ENCODE measurements at regions not wholly inside any gene's neighbourhood (a gene's known extent, or its start where the extent isn't known, plus 50 kb on each side); places are given as distances from the start of the nearest gene placed in this dataset.

GRCh38 chr14:98555440-98555839 lies 716.6 kb downstream of the BCL11B start:
- DNase-seq (ENCODE audit: low spot score) = no peak
- no peaks in the 10 kb centered on the region for H3K36me3 Mint-ChIP-seq
- H3K27me3 Mint-ChIP-seq = peaks cover 8 to 21% of the 10 kb centered on the region in 2 donors
- H3K9me3 Mint-ChIP-seq = no peaks in the 10 kb centered on the region
- no peak overlapping the region for H3K4me3 Mint-ChIP-seq
- no peaks in the 10 kb centered on the region for H3K4me1 Mint-ChIP-seq (ENCODE audit: low read depth in 2 of 2)
- H3K27ac Mint-ChIP-seq = no peak overlapping the region
- no peak for ATAC-seq

- Mint-ChIP-seq H3K4me3 (no peak overlapping the region), H3K27ac (no peak overlapping the region), H3K36me3 (no peaks in the 10 kb centered on the region), H3K27me3 (peaks cover 29 to 38% of the 10 kb centered on the region in 2 donors), H3K4me1 (ENCODE audit: low read depth in 2 of 2) (no peaks in the 10 kb centered on the region), H3K9me3 (no peaks in the 10 kb centered on the region)
- ATAC-seq (no peak), DNase-seq (ENCODE audit: low spot score) (no peak)
Measured at GRCh38 chr14:98564006-98564405, 708.0 kb downstream of the BCL11B start.

GRCh38 chr14:98564541-98564940 lies 707.5 kb downstream of the BCL11B start:
- ATAC-seq (no peak), DNase-seq (ENCODE audit: low spot score) (no peak)
- H3K4me3 Mint-ChIP-seq = no peak overlapping the region
- H3K36me3 Mint-ChIP-seq = no peaks in the 10 kb centered on the region
- no peaks in the 10 kb centered on the region for H3K4me1 Mint-ChIP-seq (ENCODE audit: low read depth in 2 of 2)
- no peak overlapping the region for H3K27ac Mint-ChIP-seq
- no peaks in the 10 kb centered on the region for H3K9me3 Mint-ChIP-seq
- peaks cover 30 to 38% of the 10 kb centered on the region in 2 donors for H3K27me3 Mint-ChIP-seq

- H3K27ac Mint-ChIP-seq = no peak overlapping the region
- H3K9me3 Mint-ChIP-seq = no peaks in the 10 kb centered on the region
- ATAC-seq = no peak
- DNase-seq (ENCODE audit: low spot score) = no peak
- no peaks in the 10 kb centered on the region for H3K4me1 Mint-ChIP-seq (ENCODE audit: low read depth in 2 of 2)
- no peak overlapping the region for H3K4me3 Mint-ChIP-seq
- peaks cover 25 to 30% of the 10 kb centered on the region in 2 donors for H3K27me3 Mint-ChIP-seq
- H3K36me3 Mint-ChIP-seq = no peaks in the 10 kb centered on the region
Measured at GRCh38 chr14:98571104-98571503, 700.9 kb downstream of the BCL11B start.

GRCh38 chr14:98573082-98573481 lies 698.9 kb downstream of the BCL11B start:
- no peaks in the 10 kb centered on the region for H3K36me3 Mint-ChIP-seq
- no peaks in the 10 kb centered on the region for H3K9me3 Mint-ChIP-seq
- H3K4me3 Mint-ChIP-seq = no peak overlapping the region
- peaks cover 22 to 26% of the 10 kb centered on the region in 2 donors for H3K27me3 Mint-ChIP-seq
- no peaks in the 10 kb centered on the region for H3K4me1 Mint-ChIP-seq (ENCODE audit: low read depth in 2 of 2)
- DNase-seq (ENCODE audit: low spot score) (no peak), ATAC-seq (no peak)
- H3K27ac Mint-ChIP-seq = no peak overlapping the region

- H3K36me3 Mint-ChIP-seq = no peaks in the 10 kb centered on the region
Measured at GRCh38 chr14:98576463-98576862, 695.5 kb downstream of the BCL11B start.

GRCh38 chr14:98578204-98578603 lies 693.8 kb downstream of the BCL11B start:
- ATAC-seq = no peak
- Mint-ChIP-seq H3K36me3 (no peaks in the 10 kb centered on the region), H3K9me3 (peaks cover 3% of the 10 kb centered on the region), H3K27ac (no peak overlapping the region), H3K27me3 (peaks cover 27 to 39% of the 10 kb centered on the region in 2 donors), H3K4me3 (no peak overlapping the region), H3K4me1 (ENCODE audit: low read depth in 2 of 2) (no peaks in the 10 kb centered on the region)
- no peak for DNase-seq (ENCODE audit: low spot score)

More at GRCh38 chr14:98576463-98576862, 695.5 kb downstream of the BCL11B start:
- DNase-seq (ENCODE audit: low spot score) = no peak
- Mint-ChIP-seq H3K9me3 (no peaks in the 10 kb centered on the region), H3K27ac (no peak overlapping the region), H3K27me3 (peaks cover 21 to 30% of the 10 kb centered on the region in 2 donors), H3K4me1 (ENCODE audit: low read depth in 2 of 2) (no peaks in the 10 kb centered on the region), H3K4me3 (no peak overlapping the region)
- no peak for ATAC-seq

- ATAC-seq (no peak), DNase-seq (ENCODE audit: low spot score) (no peak)
- H3K9me3 Mint-ChIP-seq = peaks cover 4% of the 10 kb centered on the region
- H3K27ac Mint-ChIP-seq = no peak overlapping the region
- H3K4me1 Mint-ChIP-seq (ENCODE audit: low read depth in 2 of 2) = no peaks in the 10 kb centered on the region
- peaks cover 30 to 42% of the 10 kb centered on the region in 2 donors for H3K27me3 Mint-ChIP-seq
- H3K4me3 Mint-ChIP-seq = no peak overlapping the region
- H3K36me3 Mint-ChIP-seq = no peaks in the 10 kb centered on the region
Measured at GRCh38 chr14:98579140-98579539, 692.9 kb downstream of the BCL11B start.

- Mint-ChIP-seq H3K27ac (no peak overlapping the region), H3K4me3 (no peak overlapping the region), H3K36me3 (no peaks in the 10 kb centered on the region), H3K27me3 (peaks cover 23 to 33% of the 10 kb centered on the region in 2 donors), H3K4me1 (ENCODE audit: low read depth in 2 of 2) (no peaks in the 10 kb centered on the region), H3K9me3 (peaks cover 4% of the 10 kb centered on the region)
- ATAC-seq (no peak), DNase-seq (ENCODE audit: low spot score) (no peak)
Measured at GRCh38 chr14:98580131-98580678, 691.8 kb downstream of the BCL11B start.

GRCh38 chr14:98582276-98582675 lies 689.7 kb downstream of the BCL11B start:
- DNase-seq (ENCODE audit: low spot score) = no peak
- H3K27me3 Mint-ChIP-seq = peaks cover 19 to 33% of the 10 kb centered on the region in 2 donors

GRCh38 chr14:98591161-98591560 lies 680.8 kb downstream of the BCL11B start:
- H3K27me3 Mint-ChIP-seq = peaks cover 2 to 8% of the 10 kb centered on the region in 2 donors
- DNase-seq (ENCODE audit: low spot score) = no peak
- H3K4me1 Mint-ChIP-seq (ENCODE audit: low read depth in 2 of 2) = no peaks in the 10 kb centered on the region
- H3K27ac Mint-ChIP-seq = no peak overlapping the region
- no peak for ATAC-seq
- H3K4me3 Mint-ChIP-seq = no peak overlapping the region
- no peaks in the 10 kb centered on the region for H3K9me3 Mint-ChIP-seq
- no peaks in the 10 kb centered on the region for H3K36me3 Mint-ChIP-seq

More at GRCh38 chr14:98582276-98582675, 689.7 kb downstream of the BCL11B start:
- no peaks in the 10 kb centered on the region for H3K36me3 Mint-ChIP-seq
- H3K9me3 Mint-ChIP-seq = peaks cover 4% of the 10 kb centered on the region
- ATAC-seq = no peak
- no peaks in the 10 kb centered on the region for H3K4me1 Mint-ChIP-seq (ENCODE audit: low read depth in 2 of 2)
- H3K27ac Mint-ChIP-seq = no peak overlapping the region
- H3K4me3 Mint-ChIP-seq = no peak overlapping the region

- Mint-ChIP-seq H3K9me3 (peaks cover 5% of the 10 kb centered on the region), H3K36me3 (peaks cover 7% of the 10 kb centered on the region), H3K4me1 (ENCODE audit: low read depth in 2 of 2) (no peaks in the 10 kb centered on the region), H3K4me3 (no peak overlapping the region), H3K27me3 (peaks cover 5 to 8% of the 10 kb centered on the region in 2 donors), H3K27ac (no peak overlapping the region)
- no peak for ATAC-seq
- no peak for DNase-seq (ENCODE audit: low spot score)
Measured at GRCh38 chr14:98592611-98593170, 679.3 kb downstream of the BCL11B start.

- Mint-ChIP-seq H3K4me3 (no peak overlapping the region), H3K4me1 (ENCODE audit: low read depth in 2 of 2) (no peaks in the 10 kb centered on the region), H3K27me3 (peaks cover 5 to 8% of the 10 kb centered on the region in 2 donors), H3K36me3 (peaks cover 7% of the 10 kb centered on the region), H3K9me3 (peaks cover 5% of the 10 kb centered on the region), H3K27ac (no peak overlapping the region)
- DNase-seq (ENCODE audit: low spot score) (no peak), ATAC-seq (no peak)
Measured at GRCh38 chr14:98593361-98593761, 678.6 kb downstream of the BCL11B start.

GRCh38 chr14:98594156-98594555 lies 677.8 kb downstream of the BCL11B start:
- Mint-ChIP-seq H3K27ac (no peak overlapping the region), H3K4me1 (ENCODE audit: low read depth in 2 of 2) (no peaks in the 10 kb centered on the region), H3K36me3 (peaks cover 7% of the 10 kb centered on the region), H3K27me3 (peaks cover 4% of the 10 kb centered on the region in 2 donors), H3K9me3 (peaks cover 5% of the 10 kb centered on the region), H3K4me3 (no peak overlapping the region)
- DNase-seq (ENCODE audit: low spot score) (no peak), ATAC-seq (no peak)

GRCh38 chr14:98598576-98598975 lies 673.4 kb downstream of the BCL11B start:
- Mint-ChIP-seq H3K4me3 (no peak overlapping the region), H3K36me3 (peaks cover 7% of the 10 kb centered on the region), H3K27ac (no peak overlapping the region), H3K9me3 (peaks cover 5% of the 10 kb centered on the region), H3K4me1 (ENCODE audit: low read depth in 2 of 2) (no peaks in the 10 kb centered on the region), H3K27me3 (peaks cover 8 to 12% of the 10 kb centered on the region in 2 donors)
- no peak for ATAC-seq
- no peak for DNase-seq (ENCODE audit: low spot score)

Measured in natural killer cell treated with Interleukin-12 subunit alpha and Interleukin-12 subunit beta and Interleukin-15 and Interleukin-18, amount 100 ng/mL, for 72 hours (primary cell).